Common myeloid progenitor, CD34-positive (primary cell): ENCODE measurements at regions not wholly inside any gene's neighbourhood (a gene's known extent, or its start where the extent isn't known, plus 50 kb on each side); places are given as distances from the start of the nearest gene placed in this dataset.

ENCODE experiments used
- CTCF ChIA-PET: fragments of 350-600 bp; sonication (Branson Sonifier 250); formaldehyde crosslinking; loops from one replicate; lab custom pipeline; 2021; ENCODE audit warnings: antibody characterized with exemption; lab: Charles Lee
- POLR2A ChIA-PET: fragments of 350-600 bp; sonication (Branson Sonifier 250); formaldehyde crosslinking; loops from one replicate; lab custom pipeline; 2021; ENCODE audit warnings: antibody characterized with exemption; lab: Charles Lee
- DNase-seq, 3 donors: peaks; one replicate each; pipeline versions ENCODE4 v3.0.0 to v3.0.0-alpha.2; 2013
- H3K27ac ChIP-seq, 2 experiments: 1 replicate in 1 of 2; 2 replicates in 1 of 2; pipeline ENCODE4 v1.7.0; 2013; ENCODE audit warnings: inconsistent platforms in 2 of 2, low read length in 2 of 2, mild to moderate bottlenecking in 2 of 2, low read depth in 1 of 2, moderate library complexity in 1 of 2; ENCODE audit not compliant: severe bottlenecking in 2 of 2, insufficient read depth in 1 of 2, poor library complexity in 1 of 2
- H3K27me3 ChIP-seq, 5 experiments: replicated peaks in 2 of 5; 1 replicate in 3 of 5; 2 replicates in 2 of 5; pipeline versions ENCODE4 v1.6.1 to v1.7.0; 2013; ENCODE audit warnings: low read length in 4 of 5, mild to moderate bottlenecking in 2 of 5, moderate library complexity in 2 of 5, inconsistent platforms in 1 of 5; ENCODE audit not compliant: insufficient read depth in 5 of 5, control insufficient read depth in 4 of 5
- H3K36me3 ChIP-seq, 4 experiments: 1 replicate in 2 of 4; 2 replicates in 2 of 4; pipeline versions ENCODE4 v1.6.1 to v1.7.0; 2013; ENCODE audit warnings: low read length in 3 of 4, control low read depth in 1 of 4, mild to moderate bottlenecking in 1 of 4; ENCODE audit not compliant: control insufficient read depth in 4 of 4, insufficient read depth in 4 of 4
- H3K4me1 ChIP-seq, 4 experiments: 1 replicate in 3 of 4; 2 replicates in 1 of 4; pipeline versions ENCODE4 v1.6.1 to v1.7.1; 2013; ENCODE audit warnings: low read length in 3 of 4, mild to moderate bottlenecking in 3 of 4, control low read depth in 1 of 4, inconsistent platforms in 1 of 4, moderate library complexity in 1 of 4; ENCODE audit not compliant: control insufficient read depth in 4 of 4, insufficient read depth in 4 of 4; ENCODE audit errors: control extremely low read depth in 1 of 4
- H3K4me3 ChIP-seq, 7 experiments: 1 replicate in 4 of 7; 2 replicates in 3 of 7; pipeline versions ENCODE4 v1.5.1 to v1.7.0; 2013; ENCODE audit warnings: mild to moderate bottlenecking in 7 of 7, low read length in 6 of 7, moderate library complexity in 6 of 7, inconsistent platforms in 2 of 7, low read depth in 2 of 7, control low read depth in 1 of 7; ENCODE audit not compliant: insufficient read depth in 4 of 7, control insufficient read depth in 1 of 7; ENCODE audit errors: extremely low read depth in 1 of 7
- H3K9me3 ChIP-seq, 5 experiments: 1 replicate in 4 of 5; 2 replicates in 1 of 5; pipeline versions ENCODE4 v1.6.1 to v1.7.1; 2013; ENCODE audit warnings: low read length in 4 of 5, mild to moderate bottlenecking in 2 of 5, inconsistent platforms in 1 of 5, low read depth in 1 of 5, moderate library complexity in 1 of 5; ENCODE audit not compliant: control insufficient read depth in 4 of 5, insufficient read depth in 2 of 5; ENCODE audit errors: control extremely low read depth in 1 of 5
- WGBS: methylation state at CpG from one replicate; pipeline ENCODE4 v1.1.5; 2013; ENCODE audit not compliant: insufficient coverage; 5-methylcytosine and 5-hydroxymethylcytosine counted together

DNA sequence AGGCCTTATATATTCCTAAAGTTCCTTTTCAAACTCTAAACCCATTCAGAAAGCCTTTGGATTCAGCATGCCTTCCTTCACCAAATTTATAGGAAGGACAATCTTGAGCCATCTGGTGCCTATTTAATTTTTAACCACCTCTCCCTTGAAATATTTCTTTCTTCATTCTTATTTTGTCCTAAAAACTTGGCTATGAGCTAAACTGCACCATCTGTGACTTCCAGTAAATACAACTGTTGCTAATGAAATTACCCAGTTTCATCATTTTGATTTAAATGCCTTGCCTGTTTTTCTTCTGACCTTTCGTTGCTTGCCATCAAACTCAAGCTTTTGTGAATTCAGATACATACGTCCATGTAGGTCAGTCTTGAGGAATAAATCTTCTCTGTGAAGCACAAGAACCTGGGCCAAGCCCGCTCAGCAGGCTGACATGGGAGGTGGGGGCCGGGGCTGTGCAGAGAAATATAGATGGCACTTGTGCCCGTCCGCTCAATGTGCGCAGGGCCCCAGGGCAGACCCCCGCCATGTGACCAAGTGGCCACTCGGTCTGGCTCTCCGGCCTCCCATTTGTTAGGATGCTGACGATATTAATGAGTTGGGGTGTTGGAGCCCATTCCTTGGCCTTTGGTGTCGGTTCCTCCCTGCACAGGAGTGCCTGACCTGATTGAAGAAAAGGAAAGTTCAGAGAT is 335.9 kb downstream of the VPS13C start:
- Histone ChIP-seq H3K4me1 (no peaks in the 10 kb centered on the region), H3K36me3 (no peaks in the 10 kb centered on the region), H3K27ac (no peak overlapping the region), H3K4me3 (no peak overlapping the region), H3K9me3 (no peaks in the 10 kb centered on the region), H3K27me3 (no peaks in the 10 kb centered on the region)
- CTCF ChIA-PET: no interaction called here
- no peak for DNase-seq
- POLR2A ChIA-PET: no interaction called here
- 94% methylated on average over 7 of the region's 12 CpGs for WGBS

DNA sequence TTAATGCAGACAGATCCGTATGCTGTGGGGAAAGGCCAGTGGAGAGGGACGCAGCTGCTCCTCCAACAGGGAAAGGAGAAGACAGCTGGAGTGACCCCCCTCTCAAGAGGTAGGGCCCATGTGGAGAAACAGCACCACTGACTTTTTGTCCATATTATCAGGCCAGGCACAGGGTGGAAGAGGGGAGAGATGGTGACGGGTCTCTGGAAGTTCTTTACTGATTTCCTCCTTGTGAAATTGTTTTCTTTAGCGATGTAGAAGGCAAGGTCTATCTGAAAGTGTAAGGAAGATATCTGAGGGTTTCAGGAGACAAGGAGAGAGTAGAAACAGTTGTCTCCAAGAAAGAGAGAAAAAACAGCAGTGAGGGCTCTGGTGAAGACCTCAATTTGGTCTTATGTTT is 338.8 kb downstream of the VPS13C start:
- no peak for DNase-seq
- Histone ChIP-seq H3K36me3 (no peaks in the 10 kb centered on the region), H3K9me3 (no peaks in the 10 kb centered on the region), H3K27me3 (no peaks in the 10 kb centered on the region), H3K4me1 (no peaks in the 10 kb centered on the region), H3K4me3 (no peak overlapping the region), H3K27ac (no peak overlapping the region)
- ChIA-PET POLR2A (no interaction called here), CTCF (no interaction called here)
- WGBS: 100% methylated on average over 4 of the region's 4 CpGs

DNA sequence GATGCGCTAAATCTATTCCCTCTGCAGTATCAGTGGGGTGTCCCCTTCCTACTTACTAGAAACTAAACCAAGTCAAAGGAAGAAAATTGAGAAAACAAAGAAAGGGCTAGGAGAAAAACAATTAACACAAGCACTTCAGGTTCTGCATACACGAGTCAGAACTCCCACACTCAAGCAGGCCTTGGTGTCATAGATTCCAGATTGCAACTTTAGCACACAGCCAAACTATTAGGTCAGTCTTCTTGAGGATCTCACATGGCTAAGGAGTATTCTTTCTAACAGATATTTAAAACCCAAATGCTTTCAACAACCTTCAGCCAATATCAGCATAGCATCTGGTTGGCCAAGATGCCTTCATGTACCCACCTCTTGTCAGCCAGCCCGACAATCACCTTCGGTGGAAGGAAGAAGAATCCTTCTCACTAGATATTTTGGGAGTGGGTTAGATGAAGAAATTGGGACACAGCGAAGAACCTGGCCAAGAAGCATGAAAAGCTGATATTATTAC is 340.0 kb downstream of the VPS13C start:
- no peak overlapping the region for H3K27ac ChIP-seq
- no peaks in the 10 kb centered on the region for H3K36me3 ChIP-seq
- no peaks in the 10 kb centered on the region for H3K9me3 ChIP-seq
- CTCF ChIA-PET: no interaction called here
- no peaks in the 10 kb centered on the region for H3K27me3 ChIP-seq
- no peak for DNase-seq
- 88% methylated on average over 2 of the region's 5 CpGs for WGBS
- POLR2A ChIA-PET: no interaction called here
- no peak overlapping the region for H3K4me3 ChIP-seq
- H3K4me1 ChIP-seq: no peaks in the 10 kb centered on the region

DNA sequence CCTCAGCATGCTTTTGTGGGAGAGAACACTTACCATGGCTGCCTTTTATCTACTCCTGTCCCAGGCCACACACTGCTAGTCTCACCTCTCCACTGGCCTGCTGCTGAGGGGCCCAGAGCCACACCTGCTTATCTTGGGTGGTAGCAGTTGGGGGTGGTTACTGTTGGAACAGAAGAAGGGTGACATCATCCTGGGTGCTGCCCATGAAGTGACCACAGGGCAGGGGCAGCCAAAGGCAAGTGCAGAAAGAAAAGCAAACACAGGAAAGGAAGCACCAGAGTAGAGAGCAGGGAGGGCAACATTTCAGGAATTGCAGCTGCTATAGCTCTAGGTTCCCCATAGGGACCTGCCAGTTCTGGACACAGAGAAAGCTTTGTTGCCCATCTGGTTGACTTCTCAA is 345.2 kb downstream of the VPS13C start:
- Histone ChIP-seq H3K4me3 (no peak overlapping the region), H3K27ac (no peak overlapping the region), H3K27me3 (no peaks in the 10 kb centered on the region), H3K9me3 (no peaks in the 10 kb centered on the region), H3K36me3 (no peaks in the 10 kb centered on the region), H3K4me1 (no peaks in the 10 kb centered on the region)
- POLR2A ChIA-PET: no interaction called here
- no peak for DNase-seq
- CTCF ChIA-PET: no interaction called here

DNA sequence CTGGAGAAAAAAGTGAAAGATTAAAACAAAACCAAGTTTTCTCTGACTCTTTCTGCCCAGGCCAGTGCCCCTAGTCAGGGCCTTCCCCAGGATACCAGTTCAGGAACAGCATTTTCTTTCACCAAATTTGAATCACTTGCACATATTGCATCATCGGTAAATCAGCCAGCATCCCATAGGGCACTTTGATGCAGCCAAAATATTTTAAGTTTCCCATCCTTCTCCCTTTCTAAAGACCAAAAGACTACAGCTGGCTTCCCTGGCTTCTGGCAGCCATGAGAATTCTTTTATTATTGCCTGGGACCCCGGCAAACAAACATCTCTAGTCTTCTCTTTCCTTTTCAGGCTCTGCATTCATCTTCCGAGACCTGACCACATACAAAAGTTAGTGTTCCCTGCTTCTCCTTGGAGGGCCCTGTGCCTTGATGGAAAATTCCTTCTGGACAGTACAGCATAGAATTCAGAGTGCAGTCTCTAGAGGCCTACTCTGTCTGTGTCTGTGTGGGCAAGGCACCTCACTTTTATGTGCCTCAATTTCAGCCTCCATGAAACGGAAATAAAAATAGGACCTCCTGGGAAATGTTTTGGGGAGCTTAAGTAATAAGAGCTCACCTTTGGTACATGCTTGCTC is 348.0 kb downstream of the VPS13C start:
- ChIA-PET CTCF (no interaction called here), POLR2A (no interaction called here)
- no peak overlapping the region for H3K4me3 ChIP-seq

DNA sequence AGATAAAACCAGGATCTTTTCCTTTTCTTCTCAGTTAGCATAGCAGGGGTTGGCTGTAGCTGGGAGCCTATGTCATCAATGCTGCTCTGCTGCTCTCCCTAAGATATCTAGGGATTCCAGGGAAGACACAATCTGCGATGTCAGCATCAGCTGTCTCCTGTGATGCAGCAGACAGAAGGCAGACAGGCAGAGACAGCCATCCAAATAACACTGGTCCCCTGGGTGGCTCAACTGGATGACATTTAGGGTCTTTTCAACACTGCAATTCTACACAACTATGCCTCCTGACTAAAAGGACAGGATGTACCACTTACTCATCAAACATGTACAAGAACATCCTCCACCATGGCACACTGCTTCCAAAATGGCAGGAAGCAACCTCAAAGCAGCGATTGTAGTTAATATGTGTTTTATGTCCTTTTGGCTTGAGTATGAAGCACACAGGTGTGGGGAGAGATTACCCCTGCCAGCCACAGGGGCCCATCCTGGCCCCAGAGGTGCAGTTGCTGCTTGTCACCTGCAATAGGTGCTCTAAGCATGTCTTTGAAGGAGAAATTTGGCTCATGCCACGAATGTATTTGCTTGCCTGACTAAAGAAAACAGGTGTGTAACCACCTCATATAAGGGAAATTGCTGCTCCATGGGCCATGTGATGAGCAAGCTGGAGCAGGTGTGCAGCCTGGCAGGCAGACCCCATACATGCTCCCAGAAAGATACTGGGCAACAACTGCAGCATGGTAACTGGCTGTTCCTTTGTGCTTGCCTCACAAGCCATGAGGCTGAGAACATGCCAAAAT is 357.8 kb downstream of the VPS13C start:
- Histone ChIP-seq H3K27me3 (no peaks in the 10 kb centered on the region), H3K9me3 (no peaks in the 10 kb centered on the region), H3K4me1 (no peaks in the 10 kb centered on the region), H3K36me3 (no peaks in the 10 kb centered on the region), H3K4me3 (no peak overlapping the region), H3K27ac (no peak overlapping the region)
- WGBS: 98% methylated on average over 3 of the region's 3 CpGs
- POLR2A ChIA-PET: no interaction called here
- no peak for DNase-seq
- CTCF ChIA-PET: no interaction called here

More for the DNA sequence above, 348.0 kb downstream of the VPS13C start:
- WGBS: 91% methylated on average over 3 of the region's 4 CpGs
- Histone ChIP-seq H3K27ac (no peak overlapping the region), H3K27me3 (no peaks in the 10 kb centered on the region), H3K36me3 (no peaks in the 10 kb centered on the region), H3K4me1 (no peaks in the 10 kb centered on the region), H3K9me3 (no peaks in the 10 kb centered on the region)
- no peak for DNase-seq

DNA sequence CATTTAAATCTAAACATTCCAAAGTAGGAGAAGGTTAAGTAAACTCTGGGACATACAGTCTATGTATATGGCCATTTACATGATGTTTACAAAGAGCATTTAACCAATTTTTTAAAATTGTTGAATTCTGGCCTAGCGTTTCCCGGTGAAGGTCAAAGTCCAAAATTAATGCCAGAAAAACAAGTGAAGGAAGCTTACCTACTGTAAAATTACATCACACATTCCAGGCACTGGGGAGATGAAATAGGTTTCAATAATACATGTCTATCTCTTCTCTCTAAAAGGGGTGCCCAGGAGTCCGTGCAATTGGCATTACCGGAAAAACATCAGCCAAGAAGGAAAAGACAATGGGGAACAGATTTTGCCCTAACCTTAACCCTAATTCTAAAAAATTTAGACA is 358.8 kb downstream of the VPS13C start:
- Histone ChIP-seq H3K27me3 (no peaks in the 10 kb centered on the region), H3K27ac (no peak overlapping the region), H3K4me1 (no peaks in the 10 kb centered on the region), H3K9me3 (no peaks in the 10 kb centered on the region), H3K36me3 (no peaks in the 10 kb centered on the region), H3K4me3 (no peak overlapping the region)
- no peak for DNase-seq
- ChIA-PET POLR2A (no interaction called here), CTCF (no interaction called here)
- WGBS: 100% methylated on average over 2 of the region's 4 CpGs
